ENCODE measurements at regions not wholly inside any gene's neighbourhood (a gene's known extent, or its start where the extent isn't known, plus 50 kb on each side); places are given as distances from the start of the nearest gene placed in this dataset.

DNA sequence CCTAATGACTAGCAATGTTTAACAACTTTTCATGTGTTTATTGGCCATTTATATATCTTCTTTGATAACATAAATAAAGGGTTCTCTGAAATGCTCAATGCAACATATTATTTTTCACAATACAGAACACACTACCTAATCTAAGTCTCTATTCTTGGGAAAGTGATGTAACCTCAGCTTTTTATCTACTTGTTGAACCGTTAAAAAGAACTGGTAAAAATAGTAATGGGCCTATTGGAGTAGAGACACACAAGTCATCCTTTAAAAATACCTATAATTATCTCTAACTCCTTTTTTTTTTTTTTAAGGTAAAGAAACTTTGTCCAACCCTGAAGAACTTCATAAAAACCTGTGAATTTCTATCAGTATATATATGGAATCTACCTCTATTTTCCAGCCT is 1067.7 kb upstream of the CELF4 start:
- POLR2A ChIA-PET = no interaction called here

More for the DNA sequence above, 1067.7 kb upstream of the CELF4 start:
- H3K4me1 ChIP-seq (ENCODE audit: control insufficient read depth, extremely low read depth, insufficient read depth, low read length) = no peaks in the 10 kb centered on the region
- no peaks in the 10 kb centered on the region for H3K79me2 ChIP-seq (ENCODE audit: control insufficient read depth, insufficient read depth, low read length)
- no peaks in the 10 kb centered on the region for H3K9me1 ChIP-seq (replicated peaks; ENCODE audit: control insufficient read depth, extremely low read depth, insufficient read depth, low read length)
- intact Hi-C loops (cut with micrococcal nuclease) = no loop called here
- H2AFZ ChIP-seq (ENCODE audit: low read depth, low read length) = no peak overlapping the region
- no peak overlapping the region for H3K4me2 ChIP-seq (ENCODE audit: insufficient read depth, low read length)
- H3K27ac ChIP-seq (ENCODE audit: insufficient read depth, low read depth, low read length) = no peak overlapping the region
- H3K9ac ChIP-seq (replicated peaks; ENCODE audit: extremely low read depth, insufficient read depth, low read length) = no peak overlapping the region
- H3K9me3 ChIP-seq (replicated peaks; ENCODE audit: control insufficient read depth, insufficient read depth, low read length) = no peaks in the 10 kb centered on the region
- no peaks in the 10 kb centered on the region for H4K20me1 ChIP-seq (replicated peaks; ENCODE audit: control insufficient read depth, extremely low read depth, insufficient read depth, low read length)
- CTCF ChIA-PET = no interaction called here
- no peak for FAIRE-seq
- dilution Hi-C loops (cut with MboI; ENCODE audit: extremely low pct_ligation_motif_present, low sequenced_read_pairs) = no loop called here
- H3K4me3 ChIP-seq (replicated peaks in 1 of 3; ENCODE audit: insufficient read depth in 1 of 3, low read depth in 1 of 3, low read length in 3 of 3) = no peak overlapping the region
- H3K36me3 ChIP-seq (ENCODE audit: control insufficient read depth in 2 of 2, extremely low read depth in 1 of 2, insufficient read depth in 2 of 2, low read length in 2 of 2) = no peaks in the 10 kb centered on the region
- TF ChIP-seq GATA2 (IDR thresholded peaks at IDR 0.05; ENCODE audit: insufficient read depth, insufficient read length, low read depth, low read length) = no peak
- no peak for TF ChIP-seq FOS (IDR thresholded peaks at IDR 0.05; ENCODE audit: borderline replicate concordance, insufficient read depth, low read length)
- TF ChIP-seq, protein P1, sequence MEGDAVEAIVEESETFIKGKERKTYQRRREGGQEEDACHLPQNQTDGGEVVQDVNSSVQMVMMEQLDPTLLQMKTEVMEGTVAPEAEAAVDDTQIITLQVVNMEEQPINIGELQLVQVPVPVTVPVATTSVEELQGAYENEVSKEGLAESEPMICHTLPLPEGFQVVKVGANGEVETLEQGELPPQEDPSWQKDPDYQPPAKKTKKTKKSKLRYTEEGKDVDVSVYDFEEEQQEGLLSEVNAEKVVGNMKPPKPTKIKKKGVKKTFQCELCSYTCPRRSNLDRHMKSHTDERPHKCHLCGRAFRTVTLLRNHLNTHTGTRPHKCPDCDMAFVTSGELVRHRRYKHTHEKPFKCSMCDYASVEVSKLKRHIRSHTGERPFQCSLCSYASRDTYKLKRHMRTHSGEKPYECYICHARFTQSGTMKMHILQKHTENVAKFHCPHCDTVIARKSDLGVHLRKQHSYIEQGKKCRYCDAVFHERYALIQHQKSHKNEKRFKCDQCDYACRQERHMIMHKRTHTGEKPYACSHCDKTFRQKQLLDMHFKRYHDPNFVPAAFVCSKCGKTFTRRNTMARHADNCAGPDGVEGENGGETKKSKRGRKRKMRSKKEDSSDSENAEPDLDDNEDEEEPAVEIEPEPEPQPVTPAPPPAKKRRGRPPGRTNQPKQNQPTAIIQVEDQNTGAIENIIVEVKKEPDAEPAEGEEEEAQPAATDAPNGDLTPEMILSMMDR (IDR thresholded peaks at IDR 0.05; ENCODE audit: extremely low read depth in 1 of 2, insufficient read depth in 1 of 2, low read depth in 1 of 2, low read length in 2 of 2) = no peak
- no peak for TF ChIP-seq POLR2A (IDR thresholded peaks at IDR 0.05; ENCODE audit: low read depth, low read length)
- no peak for TF ChIP-seq EZH2 (IDR thresholded peaks at IDR 0.05; ENCODE audit: borderline replicate concordance, low read depth, low read length, severe bottlenecking)
- TF ChIP-seq, protein P2, sequence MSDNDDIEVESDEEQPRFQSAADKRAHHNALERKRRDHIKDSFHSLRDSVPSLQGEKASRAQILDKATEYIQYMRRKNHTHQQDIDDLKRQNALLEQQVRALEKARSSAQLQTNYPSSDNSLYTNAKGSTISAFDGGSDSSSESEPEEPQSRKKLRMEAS (IDR thresholded peaks at IDR 0.05; ENCODE audit: insufficient read depth, insufficient read length) = no peak
- TF ChIP-seq MYC (IDR thresholded peaks at IDR 0.05; ENCODE audit: low read depth, low read length) = no peak
- TF ChIP-seq POLR2AphosphoS5 (IDR thresholded peaks at IDR 0.05; ENCODE audit: insufficient read depth, low read depth, low read length) = no peak
- TF ChIP-seq JUN (IDR thresholded peaks at IDR 0.05; ENCODE audit: borderline replicate concordance, insufficient read depth, insufficient read length, low read depth) = no peak
- no peaks in the 10 kb centered on the region for H3K27me3 ChIP-seq (ENCODE audit: control insufficient read depth in 2 of 2, insufficient read depth in 2 of 2, low read length in 2 of 2)
- DNase-seq (ENCODE audit: low read depth, low spot score) = no peak
- no TSS peak for BruUV-seq (replicated peaks)

Data from endothelial cell of umbilical vein (primary cell).